Mammary epithelial cell (primary cell): ENCODE measurements at regions not wholly inside any gene's neighbourhood (a gene's known extent, or its start where the extent isn't known, plus 50 kb on each side); places are given as distances from the start of the nearest gene placed in this dataset.

ENCODE experiments used
- CTCF ChIP-seq, 2 donors: IDR thresholded peaks in 1 of 2; conservative IDR thresholded peaks in 1 of 2; 2 replicates each; pipeline ENCODE4 v1.5.1; 2011 to 2012; ENCODE audit warnings: inconsistent platforms in 2 of 2, low read length in 2 of 2, mild to moderate bottlenecking in 2 of 2, control low read depth in 1 of 2, low read depth in 1 of 2; ENCODE audit not compliant: insufficient read depth in 1 of 2; ENCODE audit errors: extremely low read depth in 1 of 2
- EZH2 ChIP-seq: IDR thresholded peaks from 2 replicates; pipeline ENCODE4 v1.6.1; 2012; ENCODE audit warnings: low read length, inconsistent platforms, borderline replicate concordance

- TF ChIP-seq CTCF (conservative IDR thresholded peaks at IDR 0.05 in 1 of 2, IDR thresholded peaks at IDR 0.05 in 1 of 2; ENCODE audit: extremely low read depth in 1 of 2, insufficient read depth in 1 of 2, low read depth in 1 of 2, low read length in 2 of 2) = no peak
- TF ChIP-seq EZH2 = no peak
Measured at GRCh38 chr4:101451086-101451485, 103.8 kb upstream of the PPP3CA start.
